Activated T-cell treated with anti-CD3 and anti-CD28 coated beads for 24 hours (primary cell): ENCODE measurements at regions not wholly inside any gene's neighbourhood (a gene's known extent, or its start where the extent isn't known, plus 50 kb on each side); places are given as distances from the start of the nearest gene placed in this dataset.
A peak's percentile ranks its signal among the peaks of the same experiment; 100 is the strongest.

Experiments
- DNase-seq: peaks from one replicate; pipeline ENCODE4 v3.0.0-alpha.2; 2020; ENCODE audit warnings: low read depth

GRCh38 chr15:31977138-31977537, 53.2 kb upstream of the CHRNA7 start:
- DNase-seq = no peak

GRCh38 chr15:31977812-31978661, 52.3 kb upstream of the CHRNA7 start:
- DNase-seq = peak; percentile 32
